Progenitor cell of endocrine pancreas (in vitro differentiated cells): ENCODE measurements at regions not wholly inside any gene's neighbourhood (a gene's known extent, or its start where the extent isn't known, plus 50 kb on each side); places are given as distances from the start of the nearest gene placed in this dataset.

Source experiments
- DNase-seq: peaks from one replicate; pipeline ENCODE4 v3.0.0; 2021; ENCODE audit warnings: low spot score; ENCODE audit not compliant: unreplicated experiment
- H3K27ac Mint-ChIP-seq: 2 replicates; pipeline ENCODE4 v1.8.0; 2021; ENCODE audit warnings: mild to moderate bottlenecking, moderate library complexity, mixed read lengths
- H3K27me3 Mint-ChIP-seq: 2 replicates; pipeline ENCODE4 v1.8.0; 2021; ENCODE audit warnings: mixed read lengths
- H3K36me3 Mint-ChIP-seq: 2 replicates; pipeline ENCODE4 v1.8.0; 2022; ENCODE audit warnings: mixed read lengths; ENCODE audit not compliant: insufficient read depth
- H3K4me1 Mint-ChIP-seq: 2 replicates; pipeline ENCODE4 v1.8.0; 2021; ENCODE audit warnings: low read depth, mixed read lengths
- H3K4me3 Mint-ChIP-seq: 2 replicates; pipeline ENCODE4 v1.8.0; 2021; ENCODE audit warnings: low read depth, mild to moderate bottlenecking, moderate library complexity, mixed read lengths
- H3K9me3 Mint-ChIP-seq: 2 replicates; pipeline ENCODE4 v1.8.0; 2021; ENCODE audit warnings: low read depth, mixed read lengths
- CTCF ChIP-seq: fragments of 200-600 bp; sonication (generic); IDR thresholded peaks from one replicate; pipeline ENCODE4 v1.5.0; 2021; ENCODE audit warnings: antibody characterized with exemption, mild to moderate bottlenecking; ENCODE audit not compliant: unreplicated experiment

GRCh38 chr10:61073391-61073790 is 129.4 kb upstream of the RHOBTB1 start:
- Mint-ChIP-seq H3K4me3 (no peak overlapping the region), H3K27me3 (peaks cover 14% of the 10 kb centered on the region), H3K27ac (no peak overlapping the region), H3K36me3 (no peaks in the 10 kb centered on the region), H3K4me1 (peaks cover 25% of the 10 kb centered on the region), H3K9me3 (no peaks in the 10 kb centered on the region)
- no peak for TF ChIP-seq CTCF
- no peak for DNase-seq

DNA sequence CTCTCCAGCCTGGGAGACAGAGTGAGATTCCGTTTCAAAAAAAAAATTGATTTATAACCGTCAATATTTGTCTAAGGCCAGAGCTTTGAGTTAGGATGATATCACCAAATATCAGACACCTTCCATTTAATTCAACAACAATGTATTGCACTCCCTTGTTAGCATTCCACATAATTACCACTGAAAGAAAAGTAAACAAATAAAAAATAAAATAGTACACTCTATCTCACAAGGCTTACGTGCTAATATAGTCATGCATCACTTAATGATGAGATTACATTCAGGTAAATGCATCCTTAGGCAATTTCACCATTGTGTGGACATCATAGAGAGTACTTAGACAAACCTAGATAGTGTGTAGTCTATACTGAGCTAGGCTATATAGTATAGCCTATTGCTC is 127.6 kb upstream of the RHOBTB1 start:
- no peak overlapping the region for H3K27ac Mint-ChIP-seq
- peaks cover 26% of the 10 kb centered on the region for H3K4me1 Mint-ChIP-seq
- no peaks in the 10 kb centered on the region for H3K9me3 Mint-ChIP-seq
- H3K27me3 Mint-ChIP-seq = peaks cover 15% of the 10 kb centered on the region
- H3K36me3 Mint-ChIP-seq = no peaks in the 10 kb centered on the region
- DNase-seq = no peak
- no peak overlapping the region for H3K4me3 Mint-ChIP-seq
- TF ChIP-seq CTCF = no peak

DNA sequence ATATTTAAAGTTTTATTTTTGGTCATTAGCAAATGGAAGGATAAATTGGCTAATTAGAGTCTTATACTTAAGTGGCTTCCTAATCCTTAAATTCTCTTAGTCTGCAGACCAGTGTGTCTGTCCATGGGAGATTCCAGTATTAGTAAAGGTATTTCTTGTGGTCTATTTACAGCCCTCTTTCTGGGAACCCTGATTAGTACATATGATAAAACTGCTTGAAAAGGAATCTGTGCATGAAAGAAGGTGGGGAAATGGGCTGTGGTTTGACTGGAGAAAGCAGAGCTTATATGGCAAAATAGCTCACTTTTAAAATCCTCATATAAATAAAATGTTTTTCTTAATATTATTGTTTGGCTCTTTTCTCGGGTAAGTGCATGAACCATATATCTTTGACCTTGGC is 124.5 kb upstream of the RHOBTB1 start:
- Mint-ChIP-seq H3K9me3 (no peaks in the 10 kb centered on the region), H3K4me1 (peaks cover 12% of the 10 kb centered on the region), H3K27me3 (peaks cover 18% of the 10 kb centered on the region), H3K27ac (no peak overlapping the region), H3K36me3 (no peaks in the 10 kb centered on the region), H3K4me3 (no peak overlapping the region)
- no peak for TF ChIP-seq CTCF
- no peak for DNase-seq

DNA sequence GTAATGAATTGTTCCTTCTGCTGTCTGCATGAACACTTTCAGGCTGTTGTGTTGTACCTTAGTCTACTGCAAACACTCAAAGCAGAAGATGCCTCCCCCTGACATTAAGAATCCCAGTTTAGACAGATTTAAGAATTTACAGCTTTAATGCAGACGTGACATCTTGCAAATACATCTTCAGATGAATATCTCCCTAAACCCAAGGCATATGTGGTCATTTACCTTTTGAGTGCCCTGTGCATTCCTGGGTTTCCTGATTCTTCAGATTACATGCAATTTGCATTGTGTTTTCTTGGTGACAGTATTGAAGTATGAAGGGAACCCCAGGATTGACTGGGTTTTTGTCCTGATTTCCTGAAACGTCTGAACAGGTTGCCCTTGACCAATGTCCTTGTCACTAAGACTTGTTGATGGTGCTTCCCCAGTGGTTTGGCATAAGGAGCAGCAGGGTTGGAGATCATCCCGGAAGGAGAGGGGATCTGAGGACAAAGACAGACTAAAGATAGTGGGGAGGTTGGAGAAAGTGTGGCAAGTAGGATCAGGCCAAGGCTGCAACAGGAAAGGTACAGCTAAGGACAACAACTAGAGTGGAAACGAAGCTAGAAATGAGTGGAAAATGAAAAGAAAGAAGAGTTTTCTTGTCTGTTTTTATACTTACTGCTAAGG is 123.8 kb upstream of the RHOBTB1 start:
- Mint-ChIP-seq H3K27ac (no peak overlapping the region), H3K36me3 (no peaks in the 10 kb centered on the region), H3K4me1 (peaks cover 13% of the 10 kb centered on the region), H3K9me3 (no peaks in the 10 kb centered on the region), H3K4me3 (no peak overlapping the region), H3K27me3 (peaks cover 16% of the 10 kb centered on the region)
- no peak for DNase-seq
- no peak for TF ChIP-seq CTCF

- Mint-ChIP-seq H3K27ac (no peak overlapping the region), H3K27me3 (peaks cover 16% of the 10 kb centered on the region), H3K9me3 (no peaks in the 10 kb centered on the region), H3K36me3 (no peaks in the 10 kb centered on the region), H3K4me3 (no peak overlapping the region), H3K4me1 (peaks cover 19% of the 10 kb centered on the region)
- no peak for TF ChIP-seq CTCF
- no peak for DNase-seq
Observed at GRCh38 chr10:61066661-61067344, 122.8 kb upstream of the RHOBTB1 start.
